ENCODE measurements at regions not wholly inside any gene's neighbourhood (a gene's known extent, or its start where the extent isn't known, plus 50 kb on each side); places are given as distances from the start of the nearest gene placed in this dataset.

DNA sequence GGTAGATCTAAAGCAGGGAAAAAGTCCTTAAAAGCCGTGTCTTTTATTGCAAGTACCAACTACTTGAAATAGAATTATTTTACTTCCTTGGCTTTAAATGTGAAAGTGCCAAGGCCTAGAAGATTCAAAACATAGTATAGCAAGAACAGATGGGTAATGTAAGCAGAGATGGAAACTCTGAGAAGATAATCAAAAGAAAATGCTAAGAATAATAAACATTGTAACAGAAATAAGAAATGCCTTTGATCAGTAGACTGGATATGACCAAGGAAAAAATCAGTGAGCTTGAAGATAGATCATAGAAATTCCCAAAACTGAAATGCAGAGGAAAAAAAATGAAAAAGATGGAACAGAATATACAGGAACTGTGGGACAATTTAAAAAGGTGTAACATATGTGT lies 113.1 kb downstream of the BLID start:
- TF ChIP-seq EZH2 (IDR thresholded peaks at IDR 0.05; ENCODE audit: borderline replicate concordance, insufficient read depth, low read depth, low read length, poor library complexity, severe bottlenecking) (no peak), CTCF (IDR thresholded peaks at IDR 0.05) (no peak)
